ENCODE measurements at regions not wholly inside any gene's neighbourhood (a gene's known extent, or its start where the extent isn't known, plus 50 kb on each side); places are given as distances from the start of the nearest gene placed in this dataset.

DNA sequence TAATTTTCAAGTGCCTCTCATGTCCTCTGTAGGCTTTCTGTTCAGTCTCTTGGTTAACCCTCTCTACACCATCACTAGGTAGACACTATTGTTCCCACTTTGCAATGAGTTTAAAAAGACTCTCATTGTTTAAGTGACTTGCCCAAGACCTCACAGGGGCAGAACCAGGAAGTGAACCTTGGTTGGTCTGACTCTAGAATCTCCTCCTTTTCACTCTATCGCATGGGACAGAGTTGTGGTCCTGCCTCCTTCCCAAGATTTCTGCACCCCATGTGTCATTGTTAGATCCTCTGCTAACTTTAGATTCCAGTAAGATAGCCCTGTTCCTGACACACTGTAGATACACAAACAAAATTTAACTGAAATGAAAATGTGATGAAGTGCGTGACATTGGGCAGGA lies 481.7 kb upstream of the USP24 start:
- H3K4me2 ChIP-seq (ENCODE audit: low read depth, low read length, poor library complexity, severe bottlenecking): no peak overlapping the region
- no peaks in the 10 kb centered on the region for H3K79me2 ChIP-seq (ENCODE audit: insufficient read depth, low read length)
- H3K9me2 ChIP-seq (replicated peaks; ENCODE audit: low read depth, low read length): no peaks in the 10 kb centered on the region
- H4K20me1 ChIP-seq (ENCODE audit: insufficient read depth, low read length, poor library complexity, severe bottlenecking): no peaks in the 10 kb centered on the region
- no peaks in the 10 kb centered on the region for H3K4me1 ChIP-seq (ENCODE audit: insufficient read depth, low read length, poor library complexity, severe bottlenecking)
- TF ChIP-seq CTCF (conservative IDR thresholded peaks at IDR 0.05; ENCODE audit: low read length): no peak
- TF ChIP-seq EZH2phosphoT487 (IDR thresholded peaks at IDR 0.05; ENCODE audit: borderline replicate concordance): no peak
- no peaks in the 10 kb centered on the region for H3F3A ChIP-seq (ENCODE audit: low read depth)
- no peaks in the 10 kb centered on the region for H3K36me3 ChIP-seq (ENCODE audit: insufficient read depth, low read length)
- H3K9me3 ChIP-seq (ENCODE audit: insufficient read depth, low read depth, low read length): no peaks in the 10 kb centered on the region; the same call in 1 of the 2 replicates
- H3K4me3 ChIP-seq (ENCODE audit: low read length, poor library complexity, severe bottlenecking): no peak overlapping the region
- H3K27me3 ChIP-seq (ENCODE audit: insufficient read depth, low read length, poor library complexity, severe bottlenecking): no peaks in the 10 kb centered on the region
- H2AFZ ChIP-seq (ENCODE audit: low read length): no peak overlapping the region
- H3K9ac ChIP-seq (ENCODE audit: low read depth, low read length, poor library complexity, severe bottlenecking): no peak overlapping the region

GRCh38 chr1:55696181-55696754 lies 481.1 kb upstream of the USP24 start:
- Histone ChIP-seq H3K9me3 (ENCODE audit: insufficient read depth, low read depth, low read length) (no peaks in the 10 kb centered on the region; the same call in 1 of the 2 replicates), H2AFZ (ENCODE audit: low read length) (no peak overlapping the region), H3K4me2 (ENCODE audit: low read depth, low read length, poor library complexity, severe bottlenecking) (no peak overlapping the region), H4K20me1 (ENCODE audit: insufficient read depth, low read length, poor library complexity, severe bottlenecking) (no peaks in the 10 kb centered on the region), H3K27me3 (ENCODE audit: insufficient read depth, low read length, poor library complexity, severe bottlenecking) (no peaks in the 10 kb centered on the region), H3K79me2 (ENCODE audit: insufficient read depth, low read length) (no peaks in the 10 kb centered on the region), H3K9me2 (replicated peaks; ENCODE audit: low read depth, low read length) (no peaks in the 10 kb centered on the region), H3K36me3 (ENCODE audit: insufficient read depth, low read length) (no peaks in the 10 kb centered on the region), H3F3A (ENCODE audit: low read depth) (no peaks in the 10 kb centered on the region), H3K9ac (ENCODE audit: low read depth, low read length, poor library complexity, severe bottlenecking) (no peak overlapping the region), H3K4me1 (ENCODE audit: insufficient read depth, low read length, poor library complexity, severe bottlenecking) (no peaks in the 10 kb centered on the region), H3K4me3 (ENCODE audit: low read length, poor library complexity, severe bottlenecking) (no peak overlapping the region)
- no peak for TF ChIP-seq EZH2phosphoT487 (IDR thresholded peaks at IDR 0.05; ENCODE audit: borderline replicate concordance)
- no peak for TF ChIP-seq CTCF (conservative IDR thresholded peaks at IDR 0.05; ENCODE audit: low read length)

DNA sequence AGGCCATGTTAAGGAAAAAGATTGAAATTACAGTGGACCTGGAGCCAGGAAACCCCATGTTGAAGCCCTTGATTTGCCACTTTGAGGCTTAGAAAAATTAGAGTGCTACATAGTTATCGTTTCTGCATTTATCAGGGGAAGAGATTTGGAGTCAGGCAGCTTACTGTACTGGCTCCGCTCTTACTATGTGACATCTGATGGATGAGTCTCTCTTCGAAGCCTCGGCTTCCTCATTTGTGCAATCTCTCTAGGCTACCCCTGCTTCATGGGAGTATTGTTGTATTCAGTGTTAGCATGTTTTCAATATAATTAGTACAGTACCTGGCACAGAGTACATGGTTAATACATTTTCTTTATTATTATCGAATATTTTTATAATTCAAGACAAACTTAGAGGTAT lies 480.4 kb upstream of the USP24 start:
- H3K36me3 ChIP-seq (ENCODE audit: insufficient read depth, low read length): no peaks in the 10 kb centered on the region
- H3K9ac ChIP-seq (ENCODE audit: low read depth, low read length, poor library complexity, severe bottlenecking): no peak overlapping the region
- H3K4me3 ChIP-seq (ENCODE audit: low read length, poor library complexity, severe bottlenecking): no peak overlapping the region
- TF ChIP-seq EZH2phosphoT487 (IDR thresholded peaks at IDR 0.05; ENCODE audit: borderline replicate concordance): no peak
- no peak for TF ChIP-seq CTCF (conservative IDR thresholded peaks at IDR 0.05; ENCODE audit: low read length)
- no peak overlapping the region for H3K4me2 ChIP-seq (ENCODE audit: low read depth, low read length, poor library complexity, severe bottlenecking)
- H3F3A ChIP-seq (ENCODE audit: low read depth): no peaks in the 10 kb centered on the region
- H4K20me1 ChIP-seq (ENCODE audit: insufficient read depth, low read length, poor library complexity, severe bottlenecking): no peaks in the 10 kb centered on the region
- H3K27me3 ChIP-seq (ENCODE audit: insufficient read depth, low read length, poor library complexity, severe bottlenecking): no peaks in the 10 kb centered on the region
- no peaks in the 10 kb centered on the region; the same call in 1 of the 2 replicates for H3K9me3 ChIP-seq (ENCODE audit: insufficient read depth, low read depth, low read length)
- no peaks in the 10 kb centered on the region for H3K79me2 ChIP-seq (ENCODE audit: insufficient read depth, low read length)
- H3K4me1 ChIP-seq (ENCODE audit: insufficient read depth, low read length, poor library complexity, severe bottlenecking): no peaks in the 10 kb centered on the region
- no peaks in the 10 kb centered on the region for H3K9me2 ChIP-seq (replicated peaks; ENCODE audit: low read depth, low read length)
- no peak overlapping the region for H2AFZ ChIP-seq (ENCODE audit: low read length)

Data from Loucy (cell line).